GM19467 (cell line): ENCODE measurements at regions not wholly inside any gene's neighbourhood (a gene's known extent, or its start where the extent isn't known, plus 50 kb on each side); places are given as distances from the start of the nearest gene placed in this dataset.
A peak's percentile ranks its signal among the peaks of the same experiment; 100 is the strongest.

ENCODE experiments used
- ATAC-seq: cut with Tn5 transposase; IDR thresholded peaks from one replicate; pipeline ENCODE4 v1.9.1; 2021; ENCODE audit warnings: mild to moderate bottlenecking, moderate library complexity; ENCODE audit not compliant: unreplicated experiment

- ATAC-seq: no peak
Measured at GRCh38 chr11:56932572-56933220, 56.0 kb upstream of the OR5AK2 start.

- no peak for ATAC-seq
Measured at GRCh38 chr11:56923116-56923515, 65.6 kb upstream of the OR5AK2 start.

DNA sequence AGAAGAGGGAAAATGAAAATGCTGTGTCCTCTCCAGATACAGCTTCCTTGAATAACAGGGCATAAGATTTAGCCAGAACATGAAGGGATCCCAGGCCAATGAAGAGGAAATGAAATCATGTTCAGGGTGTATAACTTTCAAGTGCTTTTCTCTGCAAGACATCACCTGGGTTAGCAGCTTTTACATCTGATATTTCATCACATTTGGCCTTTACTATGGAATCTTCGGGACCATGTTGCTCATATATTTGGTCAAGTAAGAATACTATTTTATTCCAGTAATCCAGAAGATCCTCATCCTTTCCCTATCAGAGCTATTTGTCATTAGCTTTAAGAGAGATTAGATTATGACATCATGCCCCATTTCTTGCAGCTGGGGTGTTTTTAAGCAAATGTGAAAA lies 66.3 kb upstream of the OR5AK2 start:
- no peak for ATAC-seq

DNA sequence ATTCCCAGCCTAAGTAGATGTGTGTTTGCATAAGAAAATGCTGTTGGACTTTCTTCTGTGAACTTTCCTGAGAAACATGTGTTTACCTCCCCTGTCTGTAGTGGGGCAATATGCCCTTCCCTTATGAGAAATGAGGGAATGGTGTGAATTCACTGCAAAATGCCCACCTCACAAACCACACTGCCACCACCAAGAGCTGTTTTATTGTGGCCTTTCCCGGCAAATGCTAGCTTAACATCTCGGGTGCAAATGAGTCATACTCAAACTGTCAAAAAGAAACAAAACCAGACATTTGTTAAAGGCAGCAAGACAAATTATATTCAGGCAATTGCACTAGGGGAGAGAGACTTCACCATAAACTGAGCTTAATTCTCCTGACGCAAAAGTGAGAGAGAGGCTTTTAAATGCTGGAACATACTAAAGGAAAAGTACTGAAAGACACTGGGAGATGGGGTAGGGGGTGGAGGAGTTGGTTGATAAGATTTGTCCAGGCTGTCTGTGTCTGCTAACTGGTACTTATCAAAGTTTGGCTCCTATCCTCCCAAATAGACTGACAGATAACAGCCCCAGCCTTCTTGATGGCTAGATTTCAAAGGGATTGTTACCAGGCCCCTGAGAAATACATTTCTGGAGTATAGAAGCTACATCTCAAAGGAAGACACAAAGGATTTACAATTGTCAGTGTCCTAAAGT lies 70.9 kb upstream of the OR5AK2 start:
- no peak for ATAC-seq

GRCh38 chr11:56916587-56916986 lies 72.1 kb upstream of the OR5AK2 start:
- no peak for ATAC-seq

DNA sequence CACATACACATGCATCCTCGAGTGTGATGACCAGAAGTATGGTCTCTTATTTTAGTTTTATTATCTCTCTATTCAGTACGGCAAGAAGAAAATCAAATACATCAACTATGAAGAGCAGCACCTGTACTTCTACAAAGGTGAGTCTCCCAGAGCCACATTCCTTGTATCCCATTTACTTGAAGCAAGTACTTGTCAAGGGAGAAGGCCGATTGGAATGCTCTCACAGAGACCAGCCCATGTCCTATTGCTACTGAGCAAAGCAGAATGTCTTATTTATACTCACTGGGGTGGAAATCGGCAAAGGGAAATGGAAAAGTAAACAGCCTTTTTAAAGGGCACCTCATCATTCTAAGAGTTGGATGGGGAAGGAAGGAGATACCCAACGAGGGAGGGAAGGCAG lies 72.6 kb upstream of the OR5AK2 start:
- no peak for ATAC-seq

- ATAC-seq: no peak
Measured at GRCh38 chr11:56911312-56911711, 77.4 kb upstream of the OR5AK2 start.

DNA sequence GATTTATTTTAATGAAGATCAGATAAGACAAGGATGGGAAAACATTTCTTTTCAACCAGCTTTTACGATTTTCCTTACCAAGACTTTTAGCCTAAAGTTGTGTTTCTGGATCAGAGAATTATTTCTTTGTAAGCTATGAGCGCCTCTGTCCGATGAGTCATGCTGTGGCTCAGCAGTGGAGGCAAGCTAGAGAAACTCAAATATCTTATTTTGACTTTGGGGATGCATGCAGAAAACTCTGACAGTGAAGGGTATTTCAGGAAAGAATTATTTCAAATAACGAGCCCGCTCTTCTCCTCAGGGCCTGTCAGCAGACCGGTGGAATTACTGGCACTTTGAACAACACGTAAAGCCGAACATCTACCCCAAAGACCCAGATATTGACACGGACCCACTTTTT lies 77.9 kb upstream of the OR5AK2 start:
- ATAC-seq: no peak

GRCh38 chr11:56910046-56910773 lies 78.5 kb upstream of the OR5AK2 start:
- no peak for ATAC-seq

DNA sequence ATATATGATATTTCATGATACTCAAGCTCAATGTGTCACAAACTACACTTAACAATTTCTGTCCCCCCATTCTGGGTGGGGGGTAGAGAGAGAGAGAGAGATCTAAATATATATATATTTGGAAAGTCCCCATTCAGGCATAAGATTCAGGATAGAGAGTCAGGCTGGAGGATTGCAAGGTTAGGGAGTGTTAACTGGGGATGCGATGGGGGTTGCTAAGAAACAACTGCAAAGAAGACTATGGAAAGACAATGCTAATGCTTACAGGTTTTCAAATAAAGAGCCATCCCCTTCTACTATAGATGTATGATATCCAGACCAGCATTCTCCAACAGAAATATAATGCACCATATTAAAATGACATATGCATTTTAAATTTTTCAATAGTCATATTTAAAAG lies 79.2 kb upstream of the OR5AK2 start:
- no peak for ATAC-seq

DNA sequence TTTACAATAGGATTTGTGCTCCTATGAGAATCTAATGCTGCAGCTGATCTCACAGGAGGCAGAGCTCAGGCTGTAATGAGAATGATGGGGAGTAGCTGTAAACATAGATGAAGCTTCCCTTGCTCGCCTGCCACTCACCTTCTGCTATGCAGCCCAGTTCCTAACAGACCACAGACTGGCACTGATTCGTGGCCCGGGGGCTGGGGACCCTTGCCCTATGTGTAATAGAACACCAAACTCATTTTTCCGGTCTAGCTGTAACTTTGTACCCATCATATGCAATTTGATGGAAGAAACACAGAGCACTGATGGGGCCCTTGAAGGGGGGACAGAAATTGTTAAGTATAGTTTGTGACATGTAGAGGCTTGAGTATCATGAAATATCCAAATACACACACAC lies 79.6 kb upstream of the OR5AK2 start:
- ATAC-seq: no peak

- ATAC-seq: no peak
Measured at GRCh38 chr11:56906683-56907148, 82.0 kb upstream of the OR5AK2 start.

DNA sequence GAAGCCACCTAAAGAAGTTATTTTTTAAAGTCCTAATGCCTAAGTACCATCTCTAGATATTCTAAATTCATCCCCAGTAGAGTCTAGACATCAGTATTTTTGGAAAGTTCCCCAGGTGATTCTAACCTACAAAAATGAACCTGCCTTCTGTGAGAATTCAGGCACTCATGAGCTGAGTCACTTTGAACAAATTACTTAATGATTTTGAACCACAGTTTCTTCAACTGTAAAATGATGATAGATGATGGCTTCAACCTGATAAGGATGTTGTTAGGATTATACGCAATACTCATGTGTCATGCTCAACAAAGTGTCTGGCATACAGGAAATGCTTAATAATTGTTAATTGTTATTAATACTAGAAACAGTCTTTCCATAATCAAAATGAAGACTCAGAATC lies 82.8 kb upstream of the OR5AK2 start:
- ATAC-seq: no peak

- no peak for ATAC-seq
Measured at GRCh38 chr11:56905442-56905841, 83.3 kb upstream of the OR5AK2 start.

DNA sequence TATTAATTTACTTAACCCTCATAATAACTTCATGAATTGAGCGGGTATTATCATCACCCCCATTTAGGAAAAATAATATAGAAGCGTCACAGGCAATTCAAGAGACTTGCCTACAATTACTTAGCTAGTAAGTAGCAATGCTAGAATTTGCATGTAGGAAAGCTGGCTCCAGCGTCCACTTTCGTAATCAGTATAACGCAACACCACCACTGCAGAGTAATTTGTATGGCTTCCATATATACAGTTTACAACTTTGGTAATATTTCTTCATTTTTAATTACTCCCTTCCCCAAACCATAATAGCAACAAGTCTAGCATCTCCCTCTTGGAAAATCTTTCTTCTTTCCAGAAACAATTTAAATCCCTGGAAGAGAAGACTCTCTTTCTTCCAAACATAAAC lies 89.9 kb upstream of the OR5AK2 start:
- ATAC-seq: no peak

DNA sequence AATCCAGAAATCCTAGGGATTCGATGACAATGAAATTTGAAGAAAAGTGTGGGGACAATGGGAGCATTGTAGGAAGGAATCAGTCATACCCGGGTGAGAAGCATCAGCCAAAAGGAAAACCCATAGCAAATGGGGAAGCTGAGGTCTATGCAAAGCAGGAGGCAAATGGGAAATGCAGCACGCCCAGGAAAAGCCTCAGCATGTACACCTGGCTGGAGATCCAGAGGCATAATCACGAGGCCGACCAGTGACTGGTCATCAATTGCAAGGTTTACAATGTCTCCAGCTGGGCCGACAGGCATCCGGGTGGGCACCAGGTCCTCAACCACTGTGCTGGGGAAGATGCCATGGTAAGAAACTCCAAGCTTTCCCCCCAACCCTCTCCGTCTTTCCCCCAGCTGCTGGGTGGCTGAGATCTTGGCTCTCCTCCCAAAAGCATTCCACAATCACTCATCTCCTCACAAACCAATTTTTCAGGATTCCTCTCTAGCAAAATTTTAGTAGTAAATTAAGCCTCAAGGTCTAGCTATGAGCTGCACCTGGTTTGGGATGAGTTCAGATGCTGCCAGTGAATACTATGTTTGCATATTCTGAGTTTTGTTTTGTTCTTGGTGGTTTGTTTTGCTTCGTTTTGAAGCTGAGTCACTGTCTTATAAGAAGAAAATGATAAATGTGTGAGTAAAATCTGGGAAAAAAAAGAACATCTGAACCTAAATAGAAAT lies 98.0 kb upstream of the OR5AK2 start:
- ATAC-seq: no peak

- no peak for ATAC-seq
Measured at GRCh38 chr11:56889986-56890385, 98.7 kb upstream of the OR5AK2 start.

DNA sequence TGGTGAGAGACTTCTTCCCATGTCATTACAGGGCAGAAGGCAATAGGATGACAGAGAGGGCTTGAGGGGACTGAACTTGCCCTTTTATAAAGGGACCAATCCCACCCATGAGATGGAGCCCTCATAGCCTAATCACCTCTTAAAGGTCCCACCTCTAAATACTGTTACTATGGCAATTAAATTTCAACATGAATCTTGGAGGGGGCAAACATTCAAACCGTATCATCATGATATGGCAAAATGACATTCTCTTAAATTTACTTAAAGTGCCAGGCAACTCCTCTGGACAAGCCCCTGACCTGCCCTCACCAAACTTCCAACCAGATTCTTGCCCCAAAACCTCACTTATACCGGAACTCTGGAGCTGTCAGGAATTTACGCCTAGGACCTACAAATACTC lies 100.8 kb upstream of the OR5AK2 start:
- ATAC-seq: no peak

GRCh38 chr11:56886455-56886854 lies 102.3 kb upstream of the OR5AK2 start:
- no peak for ATAC-seq

- no peak for ATAC-seq
Measured at GRCh38 chr11:56885854-56886253, 102.9 kb upstream of the OR5AK2 start.

- peak; percentile 72 for ATAC-seq
Measured at GRCh38 chr11:56885177-56885576, 103.5 kb upstream of the OR5AK2 start.
